Cardiac muscle cell (in vitro differentiated cells and primary cell): ENCODE measurements at regions not wholly inside any gene's neighbourhood (a gene's known extent, or its start where the extent isn't known, plus 50 kb on each side); places are given as distances from the start of the nearest gene placed in this dataset.

Experiments used
- DNase-seq, 2 donors: peaks; one replicate each; pipeline versions ENCODE4 v3.0.0 to v3.0.0-alpha.2; 2010 to 2017; ENCODE audit warnings: low read depth in 1 of 2, low spot score in 1 of 2
- H3K27ac ChIP-seq: fragments of 200-600 bp; sonication (generic); 2 replicates; pipeline ENCODE4 v1.5.1; 2016
- H3K27me3 ChIP-seq: fragments of 200-600 bp; sonication (generic); 2 replicates; pipeline ENCODE4 v1.6.0; 2016; ENCODE audit warnings: control low read depth
- H3K36me3 ChIP-seq: fragments of 200-600 bp; sonication (generic); 2 replicates; pipeline ENCODE4 v1.5.1; 2016; ENCODE audit warnings: control low read depth
- H3K4me1 ChIP-seq: fragments of 200-600 bp; sonication (generic); 2 replicates; pipeline ENCODE4 v1.8.1; 2017; ENCODE audit warnings: low read depth, mild to moderate bottlenecking, mixed run types
- H3K4me3 ChIP-seq: fragments of 200-600 bp; sonication (generic); 2 replicates; pipeline ENCODE4 v1.5.1; 2016; ENCODE audit warnings: mild to moderate bottlenecking
- H3K9me3 ChIP-seq: fragments of 200-600 bp; sonication (generic); 2 replicates; pipeline ENCODE4 v1.5.1; 2017; ENCODE audit warnings: low read depth, mild to moderate bottlenecking, control low read depth
- TF ChIP-seq, protein P1 (sequence below): IDR thresholded peaks from 2 replicates; pipeline ENCODE4 v1.5.1; 2012; ENCODE audit warnings: low read depth, mild to moderate bottlenecking, low read length

- Histone ChIP-seq H3K4me1 (no peaks in the 10 kb centered on the region), H3K4me3 (no peak overlapping the region), H3K9me3 (no peaks in the 10 kb centered on the region), H3K27ac (no peak overlapping the region), H3K36me3 (no peaks in the 10 kb centered on the region), H3K27me3 (peaks cover 78% of the 10 kb centered on the region)
- TF ChIP-seq, protein P1, sequence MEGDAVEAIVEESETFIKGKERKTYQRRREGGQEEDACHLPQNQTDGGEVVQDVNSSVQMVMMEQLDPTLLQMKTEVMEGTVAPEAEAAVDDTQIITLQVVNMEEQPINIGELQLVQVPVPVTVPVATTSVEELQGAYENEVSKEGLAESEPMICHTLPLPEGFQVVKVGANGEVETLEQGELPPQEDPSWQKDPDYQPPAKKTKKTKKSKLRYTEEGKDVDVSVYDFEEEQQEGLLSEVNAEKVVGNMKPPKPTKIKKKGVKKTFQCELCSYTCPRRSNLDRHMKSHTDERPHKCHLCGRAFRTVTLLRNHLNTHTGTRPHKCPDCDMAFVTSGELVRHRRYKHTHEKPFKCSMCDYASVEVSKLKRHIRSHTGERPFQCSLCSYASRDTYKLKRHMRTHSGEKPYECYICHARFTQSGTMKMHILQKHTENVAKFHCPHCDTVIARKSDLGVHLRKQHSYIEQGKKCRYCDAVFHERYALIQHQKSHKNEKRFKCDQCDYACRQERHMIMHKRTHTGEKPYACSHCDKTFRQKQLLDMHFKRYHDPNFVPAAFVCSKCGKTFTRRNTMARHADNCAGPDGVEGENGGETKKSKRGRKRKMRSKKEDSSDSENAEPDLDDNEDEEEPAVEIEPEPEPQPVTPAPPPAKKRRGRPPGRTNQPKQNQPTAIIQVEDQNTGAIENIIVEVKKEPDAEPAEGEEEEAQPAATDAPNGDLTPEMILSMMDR: no peak
- no peak for DNase-seq
Measured at GRCh38 chr5:135206862-135207261, 172.8 kb upstream of the PITX1 start.

GRCh38 chr5:135205632-135206349, 171.8 kb upstream of the PITX1 start:
- DNase-seq: no peak
- Histone ChIP-seq H3K4me3 (no peak overlapping the region), H3K36me3 (no peaks in the 10 kb centered on the region), H3K9me3 (no peaks in the 10 kb centered on the region), H3K4me1 (no peaks in the 10 kb centered on the region), H3K27ac (no peak overlapping the region), H3K27me3 (peaks cover 78% of the 10 kb centered on the region)
- TF ChIP-seq, protein P1: no peak

- peaks cover 80% of the 10 kb centered on the region for H3K27me3 ChIP-seq
- no peaks in the 10 kb centered on the region for H3K36me3 ChIP-seq
- no peaks in the 10 kb centered on the region for H3K4me1 ChIP-seq
- no peak overlapping the region for H3K27ac ChIP-seq
- no peaks in the 10 kb centered on the region for H3K9me3 ChIP-seq
- H3K4me3 ChIP-seq: no peak overlapping the region
- peak in 1 of 2 donors; percentile 15 for DNase-seq
- TF ChIP-seq, protein P1: peak; percentile 38
Measured at GRCh38 chr5:135204151-135204600, 170.1 kb upstream of the PITX1 start.

DNA sequence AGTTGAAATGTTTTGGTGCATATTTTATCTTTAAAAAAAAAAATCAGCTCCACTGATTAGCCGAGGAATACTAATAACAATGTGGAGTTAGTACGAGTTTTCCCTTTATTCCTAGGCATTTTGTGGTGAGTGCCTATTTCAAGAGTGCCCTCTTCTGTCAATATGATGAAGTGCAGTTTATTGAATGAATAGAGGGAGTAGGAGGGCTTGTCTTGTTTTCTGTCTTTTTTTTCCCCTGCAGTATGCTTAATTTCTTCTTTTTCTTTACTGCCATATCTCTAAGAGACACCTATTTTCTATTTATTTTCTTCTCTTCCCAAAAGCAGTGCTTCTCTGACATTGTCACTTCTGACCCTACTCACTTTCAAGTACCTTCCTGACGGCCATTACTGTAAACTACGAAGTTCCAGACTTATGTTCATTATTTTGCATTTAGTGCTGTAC, 169.6 kb upstream of the PITX1 start:
- Histone ChIP-seq H3K27me3 (peaks cover 80% of the 10 kb centered on the region), H3K27ac (no peak overlapping the region), H3K36me3 (no peaks in the 10 kb centered on the region), H3K4me3 (no peak overlapping the region), H3K9me3 (no peaks in the 10 kb centered on the region), H3K4me1 (no peaks in the 10 kb centered on the region)
- no peak for DNase-seq
- TF ChIP-seq, protein P1: no peak

DNA sequence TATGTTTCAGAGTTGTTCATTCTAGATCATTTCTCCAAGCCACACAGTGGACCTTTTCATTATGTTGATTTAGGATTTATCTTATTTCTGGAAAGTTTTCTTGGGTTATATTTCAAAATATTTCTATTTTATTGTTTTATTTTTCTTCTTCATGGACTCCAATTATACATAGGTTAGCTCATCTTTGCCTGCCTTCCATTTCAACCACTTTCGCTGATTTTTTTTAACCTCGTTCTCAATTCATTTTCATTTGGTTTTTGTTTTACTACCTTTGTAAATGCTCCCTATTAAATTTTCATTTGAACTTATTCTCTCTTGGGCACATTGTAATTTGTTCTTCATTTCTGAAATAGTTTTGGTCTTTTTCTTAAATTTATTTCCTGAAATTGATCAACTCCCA, 169.0 kb upstream of the PITX1 start:
- H3K27me3 ChIP-seq: peaks cover 80% of the 10 kb centered on the region
- TF ChIP-seq, protein P1: no peak
- DNase-seq: no peak
- H3K4me1 ChIP-seq: no peaks in the 10 kb centered on the region
- H3K27ac ChIP-seq: no peak overlapping the region
- H3K4me3 ChIP-seq: no peak overlapping the region
- H3K36me3 ChIP-seq: no peaks in the 10 kb centered on the region
- H3K9me3 ChIP-seq: no peaks in the 10 kb centered on the region
